SW480 (cell line): ENCODE measurements at regions not wholly inside any gene's neighbourhood (a gene's known extent, or its start where the extent isn't known, plus 50 kb on each side); places are given as distances from the start of the nearest gene placed in this dataset.
"Not testable (repeated sequence)": the region's sequence is repeated elsewhere in the genome, so short reads cannot be mapped to it uniquely, and the experiment has no call there.

Experiments used
- DNase-seq: peaks from one replicate; pipeline ENCODE4 v3.0.0-alpha.2; 2016; ENCODE audit warnings: low spot score

DNA sequence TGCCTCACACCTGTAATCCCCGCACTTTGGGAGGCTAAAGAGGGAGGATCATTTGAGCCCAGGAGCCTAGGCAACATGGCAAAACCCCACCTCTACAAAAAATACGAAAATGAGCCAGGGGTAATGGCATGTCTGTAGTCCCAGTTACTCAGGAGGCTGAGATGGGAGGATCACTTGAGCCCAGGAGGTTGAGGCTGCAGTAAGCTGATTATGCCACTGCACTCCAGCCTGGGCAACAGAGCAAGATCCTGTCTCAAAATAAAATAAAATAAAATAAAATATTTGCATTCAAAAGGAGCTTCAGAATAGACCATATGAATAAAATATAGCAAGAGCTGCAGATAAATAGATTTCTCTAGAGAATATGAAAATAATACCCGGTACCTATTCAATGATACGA lies 71.5 kb upstream of the ATF7IP2 start:
- DNase-seq, result no peak

DNA sequence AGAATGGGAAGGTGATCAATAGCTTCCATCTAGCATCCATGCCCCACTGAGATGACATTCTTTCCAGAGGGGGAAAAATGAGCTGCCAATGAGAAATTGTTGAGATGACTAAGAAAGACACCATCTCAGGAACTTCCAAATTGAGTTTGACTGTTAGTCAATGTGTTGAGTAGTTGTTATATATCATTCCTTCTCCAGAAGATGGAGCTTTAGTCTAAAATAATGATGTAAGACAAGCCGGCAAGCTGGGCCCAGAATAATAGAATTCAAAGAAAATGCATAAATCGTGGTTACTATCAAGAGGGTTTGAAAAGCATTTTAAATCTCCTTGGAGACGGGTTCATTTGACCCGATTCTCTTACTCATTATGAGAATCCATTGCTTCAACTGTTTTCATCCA lies 71.0 kb upstream of the ATF7IP2 start:
- DNase-seq, result peak; percentile 29

DNA sequence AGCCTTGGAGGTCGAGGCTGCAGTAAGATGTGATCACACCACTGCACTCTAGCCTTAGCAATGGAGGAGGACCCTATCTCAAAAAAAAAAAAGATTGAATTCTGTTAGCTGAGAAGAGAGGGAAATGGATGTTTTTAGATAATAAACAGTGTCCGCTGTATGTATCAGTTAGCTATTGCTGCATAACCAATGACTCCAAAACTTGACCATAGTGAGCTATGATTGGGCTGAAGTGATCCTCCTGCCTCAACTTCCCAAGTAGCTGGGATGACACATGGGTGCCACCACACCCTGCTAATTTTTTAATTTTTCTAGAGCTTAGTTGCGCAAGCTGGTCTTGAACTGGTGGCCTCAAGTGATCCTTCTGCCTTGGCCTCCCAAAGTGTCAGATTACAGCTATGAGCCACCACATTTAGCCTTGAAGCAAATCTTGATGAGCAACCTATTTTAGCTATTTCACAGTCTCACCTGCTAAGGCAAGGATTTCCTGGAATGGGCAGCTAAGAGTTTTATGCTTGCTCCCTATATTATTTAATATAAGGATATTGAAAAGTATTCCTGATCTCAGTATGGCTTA lies 68.3 kb upstream of the ATF7IP2 start:
- DNase-seq, result no peak

DNA sequence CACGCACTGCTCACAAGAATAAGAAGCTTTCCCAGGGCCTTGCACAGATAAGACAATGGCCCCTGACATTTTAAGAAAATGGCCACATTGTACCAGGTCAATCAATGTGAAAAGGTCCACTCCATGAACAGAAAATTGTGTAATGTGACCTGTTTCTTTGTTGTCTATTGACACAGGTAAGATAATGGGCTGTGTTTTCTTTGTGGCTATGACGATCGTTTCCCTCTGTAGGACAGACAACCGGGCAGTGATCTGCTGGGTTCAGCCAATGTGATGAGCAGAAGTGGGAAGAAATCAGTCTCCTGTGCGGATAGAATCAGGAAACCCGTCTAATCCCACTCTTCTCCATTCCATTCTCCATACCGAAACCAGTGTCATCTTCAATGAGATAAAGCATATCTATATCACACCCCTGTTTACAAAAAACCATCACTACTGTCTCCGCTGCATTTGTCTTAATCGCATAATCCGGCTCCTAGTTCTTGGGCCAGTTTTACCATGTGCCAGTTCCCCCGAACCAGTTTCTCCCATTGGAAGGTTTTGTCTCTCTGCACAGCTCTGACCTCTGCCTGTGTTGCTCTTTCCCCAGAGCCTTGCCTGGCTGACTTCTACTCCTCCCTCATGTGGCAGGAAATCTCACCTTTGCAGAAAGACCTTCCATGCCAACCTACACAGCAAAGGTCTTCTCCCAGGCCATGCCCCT lies 66.9 kb upstream of the ATF7IP2 start:
- no peak for DNase-seq

DNA sequence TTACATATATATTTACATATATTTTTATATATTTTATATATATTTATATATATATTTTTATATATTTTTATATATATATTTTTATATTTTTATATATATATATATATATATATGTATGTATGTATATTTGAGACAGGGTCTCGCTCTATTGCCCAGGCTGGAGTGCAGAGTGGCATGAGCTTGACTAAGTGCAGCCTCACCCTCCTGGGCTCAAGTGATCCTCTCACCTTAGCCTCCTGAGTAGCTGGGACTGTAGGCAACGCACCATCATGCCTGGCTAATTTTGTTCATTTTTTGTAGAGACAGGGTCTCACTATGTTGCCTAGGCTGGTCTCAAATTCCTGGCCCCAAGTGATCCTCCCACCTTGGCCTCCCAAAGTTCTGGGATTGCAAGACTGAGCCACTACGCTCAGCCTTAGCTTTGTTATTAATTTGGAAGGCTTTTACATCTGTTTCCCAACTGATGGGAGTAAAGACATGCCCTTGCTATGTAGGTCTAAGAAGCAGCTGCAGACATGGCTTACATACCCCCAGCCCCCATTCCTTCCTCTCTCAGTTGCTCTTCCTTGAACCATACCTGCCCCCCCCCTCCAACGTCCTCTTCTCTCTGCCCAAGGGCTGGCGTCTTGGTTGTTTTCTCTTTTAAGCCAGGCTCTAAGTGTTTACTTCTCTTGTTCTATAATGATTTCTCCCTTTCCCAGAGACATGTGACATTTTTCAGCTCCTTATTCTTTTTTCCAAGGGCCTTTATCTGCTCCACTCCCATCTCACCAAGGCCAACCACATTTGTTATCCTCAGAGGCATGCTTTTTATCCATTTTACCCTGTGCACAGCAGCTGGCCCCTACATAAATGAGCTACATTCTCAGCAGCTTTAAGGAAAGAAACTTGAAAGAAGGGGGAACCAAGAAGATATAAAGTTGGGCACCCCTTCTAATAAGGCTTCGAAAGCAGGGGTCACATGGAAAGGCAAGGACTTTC lies 64.2 kb upstream of the ATF7IP2 start:
- DNase-seq, result no peak

DNA sequence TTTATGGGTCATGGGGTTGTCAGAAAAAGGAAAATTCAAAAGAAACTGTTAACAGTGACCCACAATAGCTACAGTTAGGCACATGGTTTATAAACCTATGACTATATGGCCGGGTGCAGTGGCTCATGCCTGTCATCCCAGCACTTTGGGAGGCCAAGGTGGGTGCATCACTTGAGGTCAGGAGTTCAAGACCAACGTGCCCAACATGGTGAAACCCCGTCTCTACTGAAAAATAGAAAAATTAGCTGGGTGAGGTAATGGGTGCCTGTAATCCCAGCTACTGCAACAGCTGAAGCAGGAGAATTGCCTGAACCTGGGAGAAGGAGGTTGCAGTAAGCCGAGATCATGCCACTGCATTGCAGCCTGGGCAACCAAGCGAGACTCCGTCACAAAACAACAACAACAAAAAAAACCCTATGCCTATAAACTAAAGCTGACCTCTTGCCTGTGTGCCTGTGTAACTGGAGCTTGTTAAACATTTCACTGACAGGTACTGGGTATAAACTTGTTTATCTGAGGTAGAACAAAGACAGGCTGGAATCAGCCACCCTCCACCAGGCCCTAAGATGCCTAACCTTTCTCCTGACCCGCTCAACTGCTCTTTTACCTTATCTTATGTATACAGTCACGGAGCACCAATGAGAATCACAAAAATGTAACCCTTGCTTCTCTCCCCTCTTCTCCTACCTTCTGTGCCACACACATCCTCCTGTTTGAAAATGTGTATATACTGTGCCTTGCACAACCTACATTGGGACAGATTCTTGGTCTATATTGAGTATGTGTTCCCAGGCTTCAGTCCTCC lies 62.9 kb upstream of the ATF7IP2 start:
- DNase-seq, result no peak

DNA sequence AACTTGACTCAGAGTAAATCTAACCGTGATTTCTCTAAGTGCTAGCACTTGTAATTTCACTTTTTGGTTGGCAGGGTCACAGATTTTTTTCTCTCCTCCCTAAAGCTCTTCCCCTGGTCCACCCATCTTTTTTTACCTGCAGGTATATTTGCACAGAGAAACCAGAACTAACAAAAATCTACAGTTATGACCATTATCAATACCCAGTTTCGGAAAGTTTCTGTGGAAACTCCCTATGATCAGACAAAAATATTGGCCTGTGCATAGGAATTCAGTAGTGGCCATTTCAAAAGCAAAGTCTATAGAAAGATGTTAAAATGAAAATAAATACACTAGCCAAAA lies 62.4 kb upstream of the ATF7IP2 start:
- no peak for DNase-seq

DNA sequence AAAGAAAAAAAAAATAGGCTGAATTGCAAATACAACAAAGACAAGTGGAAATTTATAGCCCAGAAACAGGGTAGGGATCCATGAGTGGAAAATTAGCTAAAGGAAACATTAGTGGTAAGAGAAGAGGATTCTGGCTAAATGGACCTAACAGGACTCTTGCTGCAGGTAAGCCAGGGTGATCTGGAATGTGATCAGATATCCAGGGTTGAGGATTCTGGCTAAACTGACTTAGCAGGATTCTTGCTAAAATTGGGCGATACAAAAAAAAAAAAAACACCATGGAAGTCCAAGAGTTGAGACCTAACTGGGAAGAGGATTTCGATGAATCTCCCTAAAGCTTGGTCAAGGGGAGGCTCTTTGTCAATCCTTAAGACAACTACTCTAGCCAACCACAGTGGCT lies 61.7 kb upstream of the ATF7IP2 start:
- no peak for DNase-seq

DNA sequence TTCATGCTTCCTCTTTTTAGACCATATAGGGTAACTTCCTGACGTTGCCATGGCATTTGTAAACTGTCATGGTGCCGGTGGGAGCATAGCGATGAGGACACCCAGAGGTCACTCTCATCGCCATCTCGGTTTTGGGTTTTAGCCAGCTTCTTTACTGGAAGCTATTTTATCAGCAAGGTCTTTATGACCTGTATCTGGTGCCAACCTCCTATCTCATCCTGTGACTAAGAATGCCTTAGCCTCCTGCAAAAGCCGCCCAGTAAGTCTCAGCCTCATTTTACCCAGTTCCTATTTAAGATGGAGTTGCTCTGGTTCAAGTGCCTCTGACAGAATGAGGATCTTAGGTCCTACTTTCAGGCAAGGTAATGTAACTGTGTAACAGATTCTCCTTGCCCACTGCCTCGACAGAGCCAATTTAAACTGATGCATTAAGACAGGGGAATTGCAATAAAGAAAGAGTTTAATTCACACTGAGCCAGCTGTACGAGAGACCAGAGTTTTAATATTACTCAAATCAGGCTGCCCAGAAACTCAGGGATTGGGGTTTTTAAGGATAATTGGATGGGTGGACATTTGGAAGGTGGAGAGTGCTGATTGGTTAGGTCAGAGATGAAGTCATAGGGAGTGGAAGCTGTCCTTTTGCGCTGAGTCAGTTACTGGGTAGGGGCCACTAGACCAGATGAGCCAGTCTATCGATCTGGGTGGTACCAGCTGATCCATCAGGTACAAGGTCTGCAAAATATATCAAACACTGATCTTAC lies 59.9 kb upstream of the ATF7IP2 start:
- DNase-seq, result no peak

DNA sequence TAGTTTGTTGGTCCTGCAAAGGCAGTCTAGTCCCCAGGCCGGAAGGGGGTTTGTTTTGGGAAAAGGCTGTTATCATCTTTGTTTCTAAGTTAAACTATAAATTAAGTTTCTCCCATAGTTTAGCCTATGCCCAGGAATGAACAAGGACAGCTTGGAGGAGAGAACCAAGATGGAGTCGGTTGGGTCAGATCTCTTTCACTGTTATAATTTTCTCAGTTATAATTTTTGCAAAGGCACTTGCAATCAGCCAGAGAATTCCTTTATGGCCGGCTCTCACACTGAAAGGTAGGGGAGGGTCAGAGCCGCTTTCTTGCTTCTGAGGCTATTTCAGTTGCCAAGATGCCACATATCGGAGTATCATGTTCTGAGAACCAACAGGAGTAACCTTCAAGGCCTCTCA lies 59.2 kb upstream of the ATF7IP2 start:
- no peak for DNase-seq

DNA sequence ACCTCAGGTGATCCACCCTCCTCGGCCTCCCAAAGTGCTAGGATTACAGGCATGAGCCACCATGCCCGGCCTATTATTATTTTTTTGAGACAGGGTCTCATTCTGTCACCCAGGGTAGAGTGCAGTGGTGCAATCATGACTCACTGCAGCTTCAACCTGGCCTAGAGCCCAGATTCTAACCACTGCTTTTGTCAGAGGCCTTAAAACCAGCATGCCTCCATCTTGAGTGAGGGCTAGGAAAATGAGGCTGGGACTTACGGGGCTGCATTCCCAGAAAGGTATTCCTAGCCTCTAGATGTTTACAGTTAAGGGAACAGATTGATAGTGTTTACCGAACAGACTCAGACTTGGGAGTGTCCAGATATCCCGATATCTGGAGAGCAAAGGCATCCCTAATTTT lies 57.6 kb upstream of the ATF7IP2 start:
- DNase-seq, result not testable (repeated sequence)

DNA sequence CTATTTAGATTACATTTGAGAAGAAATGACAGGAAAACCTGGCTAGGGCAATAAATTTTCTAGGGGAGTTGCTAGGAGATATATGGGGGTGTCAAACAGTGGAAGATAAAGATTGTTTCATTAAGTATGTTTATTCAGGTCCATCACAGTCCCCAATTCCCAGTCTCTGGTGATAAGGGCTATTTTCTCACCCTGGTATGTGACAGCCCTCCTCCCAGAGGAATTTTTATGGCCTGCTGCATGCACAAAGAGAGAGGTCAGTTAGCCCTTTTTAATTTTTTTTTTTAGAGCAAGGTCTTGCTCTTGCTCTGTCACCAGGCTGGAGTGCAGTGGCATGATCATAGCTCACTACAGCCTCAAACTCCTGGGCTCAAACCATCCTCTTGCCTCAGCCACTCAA lies 53.6 kb upstream of the ATF7IP2 start:
- peak; percentile 46 for DNase-seq

DNA sequence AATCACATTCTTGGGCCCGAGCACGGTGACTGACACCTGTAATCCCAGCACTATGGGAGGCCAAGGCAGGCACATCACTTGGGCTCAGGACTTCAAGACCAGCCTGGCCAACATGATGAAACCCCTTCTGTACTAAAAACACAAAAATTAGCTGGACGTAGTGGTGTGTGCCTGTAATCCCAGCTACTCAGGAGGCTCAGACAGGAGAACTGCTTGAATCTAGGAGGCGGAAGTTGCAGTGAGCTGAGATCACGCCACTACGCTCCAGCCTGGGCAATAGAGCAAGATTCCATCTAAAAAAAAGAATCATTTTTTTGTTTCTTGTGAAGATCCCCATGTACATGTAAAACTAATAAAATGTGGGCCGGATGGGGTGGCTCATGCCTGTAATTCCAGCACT lies 53.1 kb upstream of the ATF7IP2 start:
- DNase-seq, result no peak

DNA sequence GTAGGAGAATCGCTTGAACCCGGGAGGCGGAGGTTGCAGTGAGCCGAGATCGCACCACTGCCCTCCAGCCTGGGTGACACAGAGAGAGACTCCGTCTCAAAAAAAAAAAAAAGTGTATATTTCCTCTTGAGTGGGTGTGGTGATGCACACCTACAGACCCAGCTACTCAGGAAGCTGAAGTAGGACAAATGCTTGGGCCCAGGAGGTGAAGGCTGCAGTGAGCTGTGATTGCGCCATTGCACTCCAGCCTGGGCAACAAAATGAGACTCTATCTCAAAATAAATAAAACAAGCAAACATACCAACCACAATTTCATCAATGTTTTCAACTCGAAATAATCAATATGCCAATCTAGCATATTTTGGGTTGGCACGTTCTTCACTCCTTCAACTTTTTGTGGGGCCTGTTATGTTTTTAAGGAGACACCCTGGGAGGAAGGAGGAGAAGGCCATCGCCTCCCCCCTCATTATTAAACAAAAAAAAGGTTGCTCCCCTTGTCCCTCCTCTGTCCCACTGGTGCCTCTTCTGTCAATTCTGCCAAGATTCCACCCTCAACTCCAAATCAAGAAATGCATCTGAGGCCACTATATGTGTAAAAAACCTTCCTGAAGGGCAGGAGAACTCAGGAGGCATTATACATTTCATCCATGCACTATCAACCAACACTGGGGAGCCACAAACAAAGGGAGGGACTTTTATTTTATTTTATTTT lies 52.4 kb upstream of the ATF7IP2 start:
- no peak for DNase-seq

DNA sequence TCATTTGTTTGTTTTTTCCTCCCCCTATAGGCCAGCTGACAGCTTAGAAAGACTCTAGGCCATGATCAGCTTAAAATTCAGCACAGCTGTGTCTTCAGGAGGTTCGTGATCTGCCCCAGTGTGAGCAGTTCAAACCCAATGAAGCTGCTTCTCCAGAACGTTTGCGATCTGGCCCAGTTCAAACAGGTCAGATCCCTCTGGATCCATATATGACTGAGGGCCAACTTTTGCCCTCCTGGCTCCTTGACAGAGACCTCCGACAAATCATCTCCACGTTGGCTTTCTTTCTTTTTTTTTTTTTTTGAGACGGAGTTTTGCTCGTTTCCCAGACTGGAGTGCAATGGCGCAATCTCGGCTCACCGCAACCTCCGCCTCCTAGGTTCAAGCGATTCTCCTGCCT lies 50.2 kb upstream of the ATF7IP2 start:
- DNase-seq, result no peak
